Right lobe of liver (tissue), 4 donors: ENCODE measurements at regions not wholly inside any gene's neighbourhood (a gene's known extent, or its start where the extent isn't known, plus 50 kb on each side); places are given as distances from the start of the nearest gene placed in this dataset.

ENCODE experiments used
- CTCF ChIP-seq, 4 donors: fragments of 200-600 bp in 3 of 4; fragments of 450-650 bp in 1 of 4; IDR thresholded peaks; one replicate each; pipeline versions ENCODE4 v1.5.1 to v1.8.0; 2016 to 2022; ENCODE audit warnings: antibody characterized with exemption in 4 of 4, mild to moderate bottlenecking in 2 of 4
- POLR2A ChIP-seq: fragments of 450-650 bp; IDR thresholded peaks from one replicate; pipeline ENCODE4 v1.6.1; 2017; ENCODE audit warnings: antibody characterized with exemption, mild to moderate bottlenecking
- donor health status: DM: no; HTN: no; CAD: no.
- donor health status: DM: no; HTN: no; CAD: no.
- donor health status: DM: no; HTN: yes; CAD: no.

- TF ChIP-seq CTCF (IDR thresholded peaks at IDR 0.05), result no peak
- TF ChIP-seq POLR2A, result no peak
Observed at GRCh38 chr4:188287169-188287894, 148.1 kb downstream of the TRIML1 start.
